Stimulated activated naive CD8-positive, alpha-beta T cell treated with anti-CD3 and anti-CD28 coated beads, Interleukin-15, Interleukin-2, amounts not matched to agents 100 ng/mL and 50 ng/mL, for 24 hours (primary cell): ENCODE measurements at regions not wholly inside any gene's neighbourhood (a gene's known extent, or its start where the extent isn't known, plus 50 kb on each side); places are given as distances from the start of the nearest gene placed in this dataset.

Experiments used
- H3K27ac Mint-ChIP-seq: one replicate; pipeline ENCODE4 v1.8.0; 2021; ENCODE audit warnings: mild to moderate bottlenecking, mixed read lengths
- H3K27me3 Mint-ChIP-seq: one replicate; pipeline ENCODE4 v1.8.0; 2021; ENCODE audit warnings: mixed read lengths
- H3K36me3 Mint-ChIP-seq: one replicate; pipeline ENCODE4 v1.8.0; 2021; ENCODE audit warnings: low read depth, mixed read lengths
- H3K4me1 Mint-ChIP-seq: one replicate; pipeline ENCODE4 v1.8.0; 2021; ENCODE audit warnings: low read depth, mixed read lengths
- H3K4me3 Mint-ChIP-seq: one replicate; pipeline ENCODE4 v1.8.0; 2021; ENCODE audit warnings: mild to moderate bottlenecking, mixed read lengths
- H3K9me3 Mint-ChIP-seq: one replicate; pipeline ENCODE4 v1.8.0; 2021; ENCODE audit warnings: mixed read lengths

GRCh38 chr12:107238296-107238695 lies 144.9 kb upstream of the CRY1 start:
- Mint-ChIP-seq H3K27ac (no peak overlapping the region), H3K4me1 (peaks cover 16% of the 10 kb centered on the region), H3K4me3 (no peak overlapping the region), H3K9me3 (no peaks in the 10 kb centered on the region), H3K36me3 (no peaks in the 10 kb centered on the region), H3K27me3 (peaks cover 19% of the 10 kb centered on the region)

DNA sequence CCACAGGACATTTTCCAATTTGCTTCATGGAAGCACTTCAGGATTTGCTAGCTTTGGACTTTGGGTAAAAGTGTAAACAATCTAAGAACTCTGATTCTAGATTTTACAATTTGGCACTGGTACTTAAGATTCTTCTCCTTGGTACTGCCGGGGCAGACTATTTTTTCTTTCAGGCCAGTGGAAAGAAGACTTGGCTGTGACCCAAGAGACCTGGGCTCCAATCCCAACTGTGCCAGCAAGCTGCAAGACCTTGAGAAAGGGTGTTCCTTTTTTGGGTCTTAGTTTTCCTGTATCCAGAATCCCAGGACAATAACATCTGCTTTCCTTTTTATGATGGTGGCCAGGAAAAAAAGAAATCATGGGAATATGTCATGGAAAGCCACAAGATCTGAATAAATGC lies 148.1 kb upstream of the CRY1 start:
- peaks cover 14% of the 10 kb centered on the region for H3K4me1 Mint-ChIP-seq
- peaks cover 22% of the 10 kb centered on the region for H3K27me3 Mint-ChIP-seq
- H3K36me3 Mint-ChIP-seq = no peaks in the 10 kb centered on the region
- H3K9me3 Mint-ChIP-seq = no peaks in the 10 kb centered on the region
- no peak overlapping the region for H3K27ac Mint-ChIP-seq
- H3K4me3 Mint-ChIP-seq = no peak overlapping the region

DNA sequence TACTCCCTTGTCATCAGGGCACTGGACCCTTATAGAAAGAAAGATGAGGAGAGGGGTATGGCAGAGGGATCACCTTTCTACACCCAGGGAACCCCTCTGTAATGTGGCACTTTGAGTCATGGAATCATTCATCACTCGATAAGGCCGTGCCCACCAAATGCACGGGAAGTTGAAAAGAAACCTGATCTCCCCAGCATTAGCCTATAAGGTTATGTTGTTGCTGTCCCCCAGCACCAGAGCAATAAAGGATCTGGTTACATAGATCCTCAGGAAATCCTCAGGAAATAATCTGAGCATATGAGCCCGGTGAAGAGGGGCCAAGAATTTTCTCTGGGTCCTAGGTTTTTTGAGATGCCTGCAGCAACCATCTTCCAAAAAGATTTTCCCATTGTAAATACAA lies 148.8 kb upstream of the CRY1 start:
- Mint-ChIP-seq H3K9me3 (no peaks in the 10 kb centered on the region), H3K4me3 (no peak overlapping the region), H3K36me3 (no peaks in the 10 kb centered on the region), H3K4me1 (peaks cover 7% of the 10 kb centered on the region), H3K27me3 (peaks cover 22% of the 10 kb centered on the region), H3K27ac (no peak overlapping the region)

DNA sequence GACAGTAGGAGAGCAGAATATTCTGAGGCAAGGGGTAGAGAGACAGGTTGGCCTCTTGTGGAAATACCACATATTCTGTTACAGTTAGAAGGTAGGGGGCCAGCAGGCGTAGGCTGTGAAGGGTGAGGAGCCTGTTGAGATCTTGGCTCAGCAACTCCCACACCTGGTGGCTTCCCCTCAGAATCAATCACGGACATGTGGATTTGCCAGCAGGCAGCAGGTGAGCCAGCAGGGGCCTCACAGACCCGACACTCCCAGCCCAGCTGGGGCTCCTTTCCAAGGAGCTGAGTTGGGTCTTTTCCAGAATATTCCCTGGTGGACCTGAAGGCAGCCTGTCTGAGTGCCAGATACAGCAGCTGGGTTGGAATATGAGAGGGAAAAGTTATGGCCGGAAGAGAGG lies 150.0 kb upstream of the CRY1 start:
- H3K9me3 Mint-ChIP-seq = no peaks in the 10 kb centered on the region
- H3K27ac Mint-ChIP-seq = no peak overlapping the region
- no peak overlapping the region for H3K4me3 Mint-ChIP-seq
- H3K4me1 Mint-ChIP-seq = no peaks in the 10 kb centered on the region
- H3K36me3 Mint-ChIP-seq = no peaks in the 10 kb centered on the region
- peaks cover 18% of the 10 kb centered on the region for H3K27me3 Mint-ChIP-seq

GRCh38 chr12:107244584-107244983 lies 151.2 kb upstream of the CRY1 start:
- Mint-ChIP-seq H3K4me1 (no peaks in the 10 kb centered on the region), H3K36me3 (no peaks in the 10 kb centered on the region), H3K9me3 (no peaks in the 10 kb centered on the region), H3K4me3 (no peak overlapping the region), H3K27me3 (peaks cover 18% of the 10 kb centered on the region), H3K27ac (no peak overlapping the region)

- no peak overlapping the region for H3K27ac Mint-ChIP-seq
- no peaks in the 10 kb centered on the region for H3K4me1 Mint-ChIP-seq
- H3K36me3 Mint-ChIP-seq = no peaks in the 10 kb centered on the region
- no peak overlapping the region for H3K4me3 Mint-ChIP-seq
- H3K27me3 Mint-ChIP-seq = peaks cover 9% of the 10 kb centered on the region
- no peaks in the 10 kb centered on the region for H3K9me3 Mint-ChIP-seq
These were observed 154.3 kb upstream of the CRY1 start for GRCh38 chr12:107247650-107248049.

DNA sequence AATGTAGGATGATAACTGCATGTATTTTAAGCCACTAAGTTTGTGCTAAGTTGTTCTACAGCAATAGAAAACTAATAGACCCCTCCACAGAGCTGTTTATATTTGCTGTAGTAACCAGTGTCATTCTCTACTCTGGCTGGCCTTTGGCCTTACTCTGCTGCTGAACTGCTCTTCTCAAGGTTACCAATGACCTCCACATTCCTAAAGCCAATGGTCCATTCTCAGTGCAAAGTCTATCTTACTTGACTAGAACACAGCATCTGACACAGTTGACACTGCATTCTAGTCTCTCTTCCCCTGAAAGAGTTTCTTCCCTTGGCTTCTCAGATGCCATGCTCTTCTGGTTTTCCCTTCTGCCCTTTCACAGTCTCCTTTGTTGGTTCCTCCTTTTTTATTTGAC lies 154.8 kb upstream of the CRY1 start:
- Mint-ChIP-seq H3K4me3 (no peak overlapping the region), H3K27me3 (peaks cover 4% of the 10 kb centered on the region), H3K27ac (no peak overlapping the region), H3K36me3 (no peaks in the 10 kb centered on the region), H3K9me3 (no peaks in the 10 kb centered on the region), H3K4me1 (no peaks in the 10 kb centered on the region)

DNA sequence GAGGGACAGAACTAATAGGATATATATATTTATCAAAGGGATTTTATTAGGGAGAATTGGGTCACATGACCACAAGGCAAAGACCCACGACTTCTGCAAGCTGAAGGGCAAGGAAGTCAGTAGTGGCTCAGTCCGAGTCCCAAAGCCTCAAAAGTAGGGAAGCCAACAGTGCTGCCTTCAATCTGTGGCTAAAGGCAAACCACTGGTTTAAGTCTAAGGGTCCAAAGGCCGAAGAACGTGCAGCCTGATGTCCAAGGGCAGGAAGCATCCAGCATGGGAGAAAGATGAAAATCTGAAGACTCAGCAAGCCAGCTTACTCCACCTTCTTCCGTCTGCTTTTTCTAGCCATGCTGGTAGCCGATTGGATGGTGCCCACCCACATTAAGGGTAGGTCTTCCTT lies 157.9 kb upstream of the CRY1 start:
- H3K9me3 Mint-ChIP-seq = peaks cover 3% of the 10 kb centered on the region

GRCh38 chr12:107253361-107253760 lies 160.0 kb upstream of the CRY1 start:
- Mint-ChIP-seq H3K27me3 (peaks cover 5% of the 10 kb centered on the region), H3K36me3 (no peaks in the 10 kb centered on the region), H3K4me3 (no peak overlapping the region), H3K27ac (no peak overlapping the region), H3K4me1 (no peaks in the 10 kb centered on the region), H3K9me3 (peaks cover 3% of the 10 kb centered on the region)

More for the DNA sequence above, 157.9 kb upstream of the CRY1 start:
- H3K36me3 Mint-ChIP-seq = no peaks in the 10 kb centered on the region
- no peaks in the 10 kb centered on the region for H3K4me1 Mint-ChIP-seq
- peaks cover 5% of the 10 kb centered on the region for H3K27me3 Mint-ChIP-seq
- no peak overlapping the region for H3K27ac Mint-ChIP-seq
- no peak overlapping the region for H3K4me3 Mint-ChIP-seq

DNA sequence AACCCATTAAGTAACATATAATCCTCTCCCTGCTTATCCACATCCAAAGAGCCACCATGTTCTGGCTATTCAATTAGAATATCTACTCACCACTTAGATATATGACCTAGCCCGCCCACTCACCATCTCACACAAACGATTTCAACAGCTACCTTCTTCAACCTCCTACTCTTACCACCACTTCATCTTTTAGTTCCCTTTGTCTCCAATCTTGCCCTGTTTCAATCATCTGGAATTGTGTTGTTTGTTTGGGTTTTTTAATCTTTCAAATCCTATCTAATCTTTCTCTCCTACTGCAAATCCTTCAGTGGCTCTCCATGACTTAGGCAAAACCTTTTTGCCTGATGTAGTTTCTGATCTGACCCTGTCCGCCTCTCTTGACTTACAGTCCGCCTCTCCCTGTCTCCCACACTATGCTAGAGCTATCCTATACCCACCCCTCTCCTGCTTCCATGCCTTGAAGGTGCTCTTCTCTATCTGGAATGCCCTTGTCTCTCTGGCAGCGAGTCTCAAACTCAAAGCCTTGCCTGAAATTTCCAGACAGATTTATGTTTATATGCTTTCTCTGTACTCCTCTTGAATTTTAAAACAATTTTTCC lies 161.0 kb upstream of the CRY1 start:
- H3K36me3 Mint-ChIP-seq = no peaks in the 10 kb centered on the region

GRCh38 chr12:107258780-107259179 lies 165.4 kb upstream of the CRY1 start:
- no peak overlapping the region for H3K4me3 Mint-ChIP-seq
- H3K27me3 Mint-ChIP-seq = peaks cover 5% of the 10 kb centered on the region
- H3K36me3 Mint-ChIP-seq = no peaks in the 10 kb centered on the region
- H3K4me1 Mint-ChIP-seq = no peaks in the 10 kb centered on the region
- H3K9me3 Mint-ChIP-seq = peaks cover 9% of the 10 kb centered on the region
- H3K27ac Mint-ChIP-seq = no peak overlapping the region

More for the DNA sequence above, 161.0 kb upstream of the CRY1 start:
- Mint-ChIP-seq H3K27me3 (peaks cover 5% of the 10 kb centered on the region), H3K9me3 (peaks cover 3% of the 10 kb centered on the region), H3K4me3 (no peak overlapping the region), H3K4me1 (no peaks in the 10 kb centered on the region), H3K27ac (no peak overlapping the region)

- Mint-ChIP-seq H3K9me3 (peaks cover 10% of the 10 kb centered on the region), H3K36me3 (no peaks in the 10 kb centered on the region), H3K4me1 (no peaks in the 10 kb centered on the region), H3K27me3 (no peaks in the 10 kb centered on the region), H3K27ac (no peak overlapping the region), H3K4me3 (no peak overlapping the region)
These were observed 170.6 kb upstream of the CRY1 start for GRCh38 chr12:107263980-107264379.

DNA sequence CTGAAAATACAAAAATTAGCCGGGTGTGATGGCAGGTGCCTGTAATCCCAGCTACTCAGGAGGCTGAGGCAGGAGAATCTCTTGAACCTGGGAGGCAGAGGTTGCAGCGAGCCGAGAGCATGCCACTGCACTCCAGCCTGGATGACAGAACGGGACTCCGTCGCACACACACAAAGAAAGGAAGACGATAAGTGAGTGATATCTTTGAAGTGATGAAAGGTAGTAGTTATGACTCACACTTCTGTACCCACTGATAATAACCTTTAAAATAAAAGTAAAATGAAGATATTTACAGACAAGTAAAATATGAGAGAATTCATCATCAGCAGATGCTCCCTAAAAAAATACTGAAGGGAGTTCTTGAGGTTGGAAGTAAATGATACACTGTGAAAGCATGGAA lies 171.3 kb upstream of the CRY1 start:
- Mint-ChIP-seq H3K4me3 (no peak overlapping the region), H3K4me1 (no peaks in the 10 kb centered on the region), H3K27me3 (no peaks in the 10 kb centered on the region), H3K9me3 (peaks cover 10% of the 10 kb centered on the region), H3K36me3 (no peaks in the 10 kb centered on the region), H3K27ac (no peak overlapping the region)

DNA sequence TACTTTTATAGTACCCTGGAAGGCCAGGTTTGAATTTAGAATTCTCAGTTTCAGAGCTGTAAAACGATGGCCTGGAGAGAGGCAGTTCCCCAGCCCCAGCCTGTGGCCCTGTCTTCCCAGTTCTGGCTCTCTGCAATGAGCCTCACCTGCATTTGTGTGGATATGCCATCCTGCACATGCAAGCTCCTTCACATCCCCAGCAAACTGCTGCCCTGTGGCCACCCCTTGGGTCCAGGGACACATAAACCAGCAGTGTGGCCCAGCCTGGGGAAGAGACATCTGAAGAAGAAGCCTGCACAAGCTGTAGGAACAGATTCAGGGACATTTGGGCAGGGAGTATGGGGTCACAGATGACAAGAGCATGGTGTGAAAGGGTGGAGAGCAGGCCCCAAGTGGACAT lies 174.3 kb upstream of the CRY1 start:
- no peaks in the 10 kb centered on the region for H3K4me1 Mint-ChIP-seq
- no peak overlapping the region for H3K27ac Mint-ChIP-seq
- no peaks in the 10 kb centered on the region for H3K36me3 Mint-ChIP-seq
- H3K9me3 Mint-ChIP-seq = peaks cover 10% of the 10 kb centered on the region
- no peak overlapping the region for H3K4me3 Mint-ChIP-seq
- H3K27me3 Mint-ChIP-seq = no peaks in the 10 kb centered on the region

- H3K36me3 Mint-ChIP-seq = no peaks in the 10 kb centered on the region
- H3K4me3 Mint-ChIP-seq = no peak overlapping the region
- H3K9me3 Mint-ChIP-seq = no peaks in the 10 kb centered on the region
These were observed 178.2 kb upstream of the CRY1 start for GRCh38 chr12:107271523-107271922.

DNA sequence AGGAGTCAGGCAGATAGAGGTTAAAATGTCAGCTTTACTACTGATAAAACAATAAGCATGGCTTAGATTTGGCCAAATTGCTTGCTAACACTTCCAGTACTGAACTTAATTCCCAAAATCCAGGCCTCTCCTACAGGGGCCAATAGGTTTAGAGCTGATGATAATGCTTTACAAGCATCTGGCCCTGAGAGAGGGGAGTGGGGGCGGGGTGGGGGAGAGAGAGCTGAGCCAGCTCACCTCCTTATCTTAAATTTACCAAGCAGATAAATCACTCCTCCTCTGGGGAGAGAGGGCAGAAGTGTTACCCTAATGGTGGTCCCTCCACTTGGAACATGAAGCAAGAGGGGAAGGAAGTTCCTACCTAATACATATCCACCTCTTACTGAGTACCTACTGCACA lies 182.2 kb upstream of the CRY1 start:
- Mint-ChIP-seq H3K27me3 (peaks cover 10% of the 10 kb centered on the region), H3K9me3 (peaks cover 4% of the 10 kb centered on the region), H3K27ac (no peak overlapping the region), H3K36me3 (no peaks in the 10 kb centered on the region), H3K4me3 (no peak overlapping the region), H3K4me1 (no peaks in the 10 kb centered on the region)

More at GRCh38 chr12:107271523-107271922, 178.2 kb upstream of the CRY1 start:
- no peak overlapping the region for H3K27ac Mint-ChIP-seq
- H3K27me3 Mint-ChIP-seq = peaks cover 7% of the 10 kb centered on the region
- no peaks in the 10 kb centered on the region for H3K4me1 Mint-ChIP-seq
